CD4-positive, alpha-beta T cell treated with Interleukin-4 for 4 hours (primary cell): ENCODE measurements at regions not wholly inside any gene's neighbourhood (a gene's known extent, or its start where the extent isn't known, plus 50 kb on each side); places are given as distances from the start of the nearest gene placed in this dataset.
"Not testable (repeated sequence)": the region's sequence is repeated elsewhere in the genome, so short reads cannot be mapped to it uniquely, and the experiment has no call there.

ENCODE experiments used
- DNase-seq: peaks from one replicate; pipeline ENCODE4 v3.0.0-alpha.2; 2020

- no peak for DNase-seq
Observed at GRCh38 chr15:19973718-19974117, 567.9 kb downstream of the GOLGA6L6 start.

GRCh38 chr15:19972582-19972981, 569.0 kb downstream of the GOLGA6L6 start:
- DNase-seq, result not testable (repeated sequence)

GRCh38 chr15:19965574-19965973, 576.0 kb downstream of the GOLGA6L6 start:
- not testable (repeated sequence) for DNase-seq

GRCh38 chr15:19964480-19964879, 577.1 kb downstream of the GOLGA6L6 start:
- not testable (repeated sequence) for DNase-seq

GRCh38 chr15:19956124-19956796, 585.3 kb downstream of the GOLGA6L6 start:
- DNase-seq, result no peak

GRCh38 chr15:19944261-19944888, 597.2 kb downstream of the GOLGA6L6 start:
- no peak for DNase-seq

- DNase-seq, result no peak
Observed at GRCh38 chr15:19943515-19943914, 598.1 kb downstream of the GOLGA6L6 start.

GRCh38 chr15:19903281-19903680, 638.3 kb downstream of the GOLGA6L6 start:
- not testable (repeated sequence) for DNase-seq

- DNase-seq, result not testable (repeated sequence)
Observed at GRCh38 chr15:19902388-19902787, 639.2 kb downstream of the GOLGA6L6 start.

- DNase-seq, result not testable (repeated sequence)
Observed at GRCh38 chr15:19901414-19901813, 640.2 kb downstream of the GOLGA6L6 start.

- DNase-seq, result no peak
Observed at GRCh38 chr15:19899021-19899824, 642.4 kb downstream of the GOLGA6L6 start.

- DNase-seq, result not testable (repeated sequence)
Observed at GRCh38 chr15:19888811-19889210, 652.8 kb downstream of the GOLGA6L6 start.

- DNase-seq, result not testable (repeated sequence)
Observed at GRCh38 chr15:19844061-19844460, 697.5 kb downstream of the GOLGA6L6 start.
